MCF 10A (cell line): ENCODE measurements at regions not wholly inside any gene's neighbourhood (a gene's known extent, or its start where the extent isn't known, plus 50 kb on each side); places are given as distances from the start of the nearest gene placed in this dataset.

ENCODE experiments used
- BruUV-seq: library from RNA; stranded (reverse); fragments of 400-500 nt; replicated peaks from 2 replicates; lab custom pipeline; 2021; lab: Mats Ljungman, UMichigan
- CTCF ChIA-PET: fragments of 300-600 bp; sonication (Branson Sonifier 250); formaldehyde crosslinking; extraction: SDS; loops from one replicate; lab custom pipeline; 2021; ENCODE audit warnings: antibody characterized with exemption, inconsistent platforms; lab: Yijun Ruan, JAX
- POLR2A ChIA-PET: fragments of 300-600, 350-650 bp; sonication (Branson Sonifier 250); formaldehyde crosslinking; extraction: SDS; loops from one replicate; lab custom pipeline; 2020; ENCODE audit warnings: antibody characterized with exemption, inconsistent platforms; lab: Yijun Ruan, JAX
- DNase-seq: peaks from one replicate; pipeline ENCODE4 v3.0.0-alpha.2; 2018; ENCODE audit not compliant: unreplicated experiment
- H3K27ac Mint-ChIP-seq: one replicate; pipeline ENCODE4 v1.8.0; 2022; ENCODE audit warnings: mild to moderate bottlenecking, low read depth, mixed read lengths; ENCODE audit not compliant: unreplicated experiment
- H3K27me3 Mint-ChIP-seq: one replicate; pipeline ENCODE4 v1.8.0; 2022; ENCODE audit warnings: mixed read lengths; ENCODE audit not compliant: insufficient read depth, unreplicated experiment
- H3K36me3 Mint-ChIP-seq: one replicate; pipeline ENCODE4 v1.8.0; 2022; ENCODE audit warnings: mild to moderate bottlenecking, moderate library complexity, mixed read lengths; ENCODE audit not compliant: insufficient read depth, unreplicated experiment
- H3K4me1 Mint-ChIP-seq: one replicate; pipeline ENCODE4 v1.8.0; 2022; ENCODE audit warnings: mixed read lengths; ENCODE audit not compliant: insufficient read depth, unreplicated experiment
- H3K4me3 Mint-ChIP-seq: one replicate; pipeline ENCODE4 v1.8.0; 2022; ENCODE audit warnings: mild to moderate bottlenecking, moderate library complexity, mixed read lengths; ENCODE audit not compliant: unreplicated experiment
- H3K9me3 Mint-ChIP-seq: one replicate; pipeline ENCODE4 v1.8.0; 2022; ENCODE audit warnings: mixed read lengths; ENCODE audit not compliant: unreplicated experiment
- intact Hi-C: fragments of 100-400 bp; cut with micrococcal nuclease; formaldehyde crosslinking; loops from 2 replicates; pipeline ENCODE4 v1.14.1; 2022
- TF ChIP-seq, protein P1 (sequence below): fragments of 200-600 bp; IDR thresholded peaks from one replicate; pipeline ENCODE4 v1.8.0; 2022; ENCODE audit warnings: antibody characterized with exemption, mild to moderate bottlenecking; ENCODE audit not compliant: unreplicated experiment

DNA sequence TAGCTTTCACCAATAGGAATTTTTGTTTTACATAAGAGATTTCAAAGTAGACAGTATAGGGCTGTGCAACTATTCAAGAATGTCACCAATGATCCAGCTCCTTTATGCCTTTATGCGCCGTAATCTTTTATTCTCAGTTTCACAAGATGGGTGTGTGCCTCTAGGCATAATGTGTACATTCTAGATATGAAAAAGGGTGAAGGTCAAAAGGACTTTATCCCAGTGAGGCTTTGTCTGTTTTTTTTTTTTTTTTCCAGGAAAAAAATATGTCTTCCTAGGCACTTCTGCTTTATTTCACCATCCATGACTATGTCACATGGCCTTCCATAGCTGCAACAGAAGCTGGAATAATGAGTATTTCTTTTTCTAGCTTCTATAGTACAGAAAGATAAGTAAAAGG is 142.3 kb upstream of the IGF1 start:
- H3K4me1 Mint-ChIP-seq = no peaks in the 10 kb centered on the region
- H3K9me3 Mint-ChIP-seq = peaks cover 7% of the 10 kb centered on the region
- CTCF ChIA-PET = interaction anchor here (0.7 kb wide), 1 partner anchor 187 kb away, joined by 3 read pairs; no protein-coding TSS in a partner anchor
- intact Hi-C loops = no loop called here
- H3K27me3 Mint-ChIP-seq = peaks cover 13% of the 10 kb centered on the region
- TF ChIP-seq, protein P1, sequence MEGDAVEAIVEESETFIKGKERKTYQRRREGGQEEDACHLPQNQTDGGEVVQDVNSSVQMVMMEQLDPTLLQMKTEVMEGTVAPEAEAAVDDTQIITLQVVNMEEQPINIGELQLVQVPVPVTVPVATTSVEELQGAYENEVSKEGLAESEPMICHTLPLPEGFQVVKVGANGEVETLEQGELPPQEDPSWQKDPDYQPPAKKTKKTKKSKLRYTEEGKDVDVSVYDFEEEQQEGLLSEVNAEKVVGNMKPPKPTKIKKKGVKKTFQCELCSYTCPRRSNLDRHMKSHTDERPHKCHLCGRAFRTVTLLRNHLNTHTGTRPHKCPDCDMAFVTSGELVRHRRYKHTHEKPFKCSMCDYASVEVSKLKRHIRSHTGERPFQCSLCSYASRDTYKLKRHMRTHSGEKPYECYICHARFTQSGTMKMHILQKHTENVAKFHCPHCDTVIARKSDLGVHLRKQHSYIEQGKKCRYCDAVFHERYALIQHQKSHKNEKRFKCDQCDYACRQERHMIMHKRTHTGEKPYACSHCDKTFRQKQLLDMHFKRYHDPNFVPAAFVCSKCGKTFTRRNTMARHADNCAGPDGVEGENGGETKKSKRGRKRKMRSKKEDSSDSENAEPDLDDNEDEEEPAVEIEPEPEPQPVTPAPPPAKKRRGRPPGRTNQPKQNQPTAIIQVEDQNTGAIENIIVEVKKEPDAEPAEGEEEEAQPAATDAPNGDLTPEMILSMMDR = no peak
- no peak overlapping the region for H3K4me3 Mint-ChIP-seq
- no peak overlapping the region for H3K27ac Mint-ChIP-seq
- no peak for DNase-seq
- BruUV-seq = no TSS peak
- H3K36me3 Mint-ChIP-seq = no peaks in the 10 kb centered on the region
- POLR2A ChIA-PET = interaction anchor here (0.6 kb wide), 1 partner anchor 269 kb away, joined by 3 read pairs; no protein-coding TSS in a partner anchor

GRCh38 chr12:102618197-102618877 is 138.0 kb upstream of the IGF1 start:
- Mint-ChIP-seq H3K36me3 (no peaks in the 10 kb centered on the region), H3K4me1 (no peaks in the 10 kb centered on the region), H3K27ac (no peak overlapping the region), H3K9me3 (peaks cover 7% of the 10 kb centered on the region), H3K4me3 (no peak overlapping the region), H3K27me3 (peaks cover 16% of the 10 kb centered on the region)
- ChIA-PET POLR2A (no interaction called here), CTCF (no interaction called here)
- no peak for DNase-seq
- intact Hi-C loops = no loop called here
- TF ChIP-seq, protein P1 = no peak
- no TSS peak for BruUV-seq

- peaks cover 7% of the 10 kb centered on the region for H3K9me3 Mint-ChIP-seq
- no peak overlapping the region for H3K4me3 Mint-ChIP-seq
- CTCF ChIA-PET = no interaction called here
- POLR2A ChIA-PET = no interaction called here
- intact Hi-C loops = no loop called here
- H3K4me1 Mint-ChIP-seq = no peaks in the 10 kb centered on the region
- H3K27ac Mint-ChIP-seq = no peak overlapping the region
- no TSS peak for BruUV-seq
- H3K27me3 Mint-ChIP-seq = peaks cover 29% of the 10 kb centered on the region
- no peak for DNase-seq
- TF ChIP-seq, protein P1 = no peak
- no peaks in the 10 kb centered on the region for H3K36me3 Mint-ChIP-seq
Measured at GRCh38 chr12:102616692-102617091, 136.3 kb upstream of the IGF1 start.

DNA sequence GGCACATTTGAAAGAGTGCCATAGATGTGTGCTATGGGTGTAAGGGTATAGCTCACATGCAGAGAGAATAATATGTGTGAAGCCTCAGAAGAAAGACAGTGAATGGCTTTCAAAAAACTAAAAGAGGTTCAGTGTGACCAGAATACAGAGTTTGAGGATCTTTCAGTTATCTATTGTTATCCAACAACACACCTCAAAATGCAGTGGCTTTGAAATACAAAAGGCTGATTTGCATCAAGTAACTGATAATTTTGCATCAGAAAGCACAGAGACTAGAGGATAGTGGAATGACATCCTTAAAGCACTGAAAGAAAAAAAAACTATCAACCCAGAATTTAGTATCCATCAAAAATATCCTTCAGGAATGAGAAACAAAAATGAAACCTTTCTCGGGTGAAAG is 131.6 kb upstream of the IGF1 start:
- Mint-ChIP-seq H3K4me3 (no peak overlapping the region), H3K27ac (no peak overlapping the region), H3K4me1 (no peaks in the 10 kb centered on the region), H3K27me3 (peaks cover 16% of the 10 kb centered on the region), H3K36me3 (no peaks in the 10 kb centered on the region), H3K9me3 (peaks cover 12% of the 10 kb centered on the region)
- DNase-seq = no peak
- intact Hi-C loops = no loop called here
- ChIA-PET POLR2A (no interaction called here), CTCF (interaction anchor here (0.6 kb wide), 1 partner anchor 334 kb away, joined by 3 read pairs; no protein-coding TSS in a partner anchor)
- BruUV-seq = no TSS peak
- TF ChIP-seq, protein P1 = no peak
